Parathyroid adenoma (tissue), 2 donors: ENCODE measurements at regions not wholly inside any gene's neighbourhood (a gene's known extent, or its start where the extent isn't known, plus 50 kb on each side); places are given as distances from the start of the nearest gene placed in this dataset.

Experiments used
- H2AFZ ChIP-seq: fragments of 300-600 bp; sonication (generic); one replicate; pipeline ENCODE4 v1.7.0; 2017; ENCODE audit warnings: antibody characterized with exemption, mild to moderate bottlenecking
- H3K27ac ChIP-seq: fragments of 300-600 bp; sonication (generic); one replicate; pipeline ENCODE4 v1.7.0; 2017
- H3K27me3 ChIP-seq: fragments of 300-600 bp; sonication (generic); one replicate; pipeline ENCODE4 v1.7.0; 2017; ENCODE audit warnings: low read length; ENCODE audit not compliant: control insufficient read depth, insufficient read depth
- H3K36me3 ChIP-seq: fragments of 300-600 bp; sonication (generic); one replicate; pipeline ENCODE4 v1.7.0; 2017; ENCODE audit warnings: low read length; ENCODE audit not compliant: control insufficient read depth, insufficient read depth
- H3K4me1 ChIP-seq: fragments of 300-600 bp; sonication (generic); one replicate; pipeline ENCODE4 v1.7.0; 2017; ENCODE audit warnings: control low read depth
- H3K4me2 ChIP-seq: fragments of 300-600 bp; sonication (generic); one replicate; pipeline ENCODE4 v1.7.0; 2017; ENCODE audit warnings: low read length
- H3K4me3 ChIP-seq: fragments of 300-600 bp; sonication (generic); one replicate; pipeline ENCODE4 v1.7.0; 2017; ENCODE audit warnings: low read depth, low read length
- H3K79me2 ChIP-seq: fragments of 300-600 bp; sonication (generic); one replicate; pipeline ENCODE4 v1.7.0; 2017; ENCODE audit warnings: control low read depth
- H3K9ac ChIP-seq: fragments of 300-600 bp; sonication (generic); one replicate; pipeline ENCODE4 v1.7.0; 2017; ENCODE audit warnings: mild to moderate bottlenecking
- H3K9me3 ChIP-seq: fragments of 300-600 bp; sonication (generic); one replicate; pipeline ENCODE4 v1.7.0; 2017; ENCODE audit warnings: low read length; ENCODE audit not compliant: control insufficient read depth
- TF ChIP-seq, protein P1 (sequence below): fragments of 300-600 bp; sonication (generic); IDR thresholded peaks from one replicate; pipeline ENCODE4 v1.7.0; 2017; ENCODE audit warnings: antibody characterized with exemption, mild to moderate bottlenecking
- donor health status: primary hyperparathyroidism.

DNA sequence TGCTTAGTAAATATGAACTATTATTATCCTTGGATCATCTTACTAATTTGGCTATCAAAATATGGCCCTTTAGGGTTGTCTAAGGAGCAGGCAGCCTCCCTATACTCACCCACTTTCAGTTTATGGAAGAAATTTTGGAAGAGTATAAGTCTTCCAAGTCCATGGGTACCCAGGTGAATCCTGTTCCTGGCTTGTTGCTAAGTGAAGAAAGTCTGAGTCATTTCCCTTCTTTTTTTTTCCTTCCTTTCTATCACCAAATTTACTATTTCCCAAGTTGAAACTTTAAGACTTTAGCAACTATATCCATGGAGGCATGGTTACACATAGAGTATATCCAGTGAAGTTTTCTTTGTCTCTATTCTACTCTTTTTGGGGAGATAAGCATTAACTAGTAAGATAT, 184.0 kb upstream of the ACTBL2 start:
- Histone ChIP-seq H2AFZ (no peak overlapping the region), H3K4me2 (no peak overlapping the region), H3K9ac (no peak overlapping the region), H3K9me3 (no peaks in the 10 kb centered on the region), H3K27me3 (no peaks in the 10 kb centered on the region), H3K27ac (no peak overlapping the region), H3K36me3 (no peaks in the 10 kb centered on the region), H3K4me1 (no peaks in the 10 kb centered on the region), H3K79me2 (no peaks in the 10 kb centered on the region), H3K4me3 (no peak overlapping the region)
- TF ChIP-seq, protein P1, sequence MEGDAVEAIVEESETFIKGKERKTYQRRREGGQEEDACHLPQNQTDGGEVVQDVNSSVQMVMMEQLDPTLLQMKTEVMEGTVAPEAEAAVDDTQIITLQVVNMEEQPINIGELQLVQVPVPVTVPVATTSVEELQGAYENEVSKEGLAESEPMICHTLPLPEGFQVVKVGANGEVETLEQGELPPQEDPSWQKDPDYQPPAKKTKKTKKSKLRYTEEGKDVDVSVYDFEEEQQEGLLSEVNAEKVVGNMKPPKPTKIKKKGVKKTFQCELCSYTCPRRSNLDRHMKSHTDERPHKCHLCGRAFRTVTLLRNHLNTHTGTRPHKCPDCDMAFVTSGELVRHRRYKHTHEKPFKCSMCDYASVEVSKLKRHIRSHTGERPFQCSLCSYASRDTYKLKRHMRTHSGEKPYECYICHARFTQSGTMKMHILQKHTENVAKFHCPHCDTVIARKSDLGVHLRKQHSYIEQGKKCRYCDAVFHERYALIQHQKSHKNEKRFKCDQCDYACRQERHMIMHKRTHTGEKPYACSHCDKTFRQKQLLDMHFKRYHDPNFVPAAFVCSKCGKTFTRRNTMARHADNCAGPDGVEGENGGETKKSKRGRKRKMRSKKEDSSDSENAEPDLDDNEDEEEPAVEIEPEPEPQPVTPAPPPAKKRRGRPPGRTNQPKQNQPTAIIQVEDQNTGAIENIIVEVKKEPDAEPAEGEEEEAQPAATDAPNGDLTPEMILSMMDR = no peak

DNA sequence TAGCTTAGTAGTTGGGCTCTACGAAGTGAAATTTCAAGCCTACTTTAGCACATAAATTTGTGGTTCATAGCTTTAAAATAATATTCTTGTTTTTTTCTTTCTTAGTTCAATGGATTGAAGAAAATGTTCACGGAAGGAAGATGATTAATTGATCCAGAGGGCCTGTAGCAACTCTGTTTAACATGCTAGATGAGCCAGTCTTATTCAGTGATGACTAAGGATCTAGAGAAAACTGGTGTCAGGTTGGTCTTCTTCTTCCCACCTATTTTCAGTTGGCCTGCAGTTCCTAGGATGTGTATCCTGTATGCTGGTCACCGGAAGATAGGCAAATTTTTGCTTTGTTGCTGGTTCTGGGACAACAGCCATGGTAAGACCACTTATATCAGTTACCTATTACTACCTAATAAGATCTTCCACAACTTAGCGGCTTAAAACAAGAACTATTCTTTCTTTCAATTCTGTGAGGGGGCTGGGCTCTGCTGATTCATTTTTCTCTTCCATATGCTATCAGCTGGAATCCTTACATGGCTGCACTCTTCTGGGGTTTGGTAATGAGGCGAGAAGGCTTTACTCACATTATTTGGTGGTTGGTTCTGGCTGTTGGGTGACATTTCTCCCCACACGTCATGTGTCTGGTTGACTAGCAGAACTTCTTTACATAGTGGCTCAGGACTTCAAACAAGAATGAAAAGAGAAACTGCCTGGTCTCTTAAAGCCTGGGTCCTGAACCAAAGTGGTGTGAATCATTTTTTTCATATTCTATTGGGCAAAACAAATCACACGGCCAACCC, 182.7 kb upstream of the ACTBL2 start:
- Histone ChIP-seq H3K4me3 (no peak overlapping the region), H3K79me2 (no peaks in the 10 kb centered on the region), H3K9me3 (no peaks in the 10 kb centered on the region), H3K36me3 (no peaks in the 10 kb centered on the region), H3K4me2 (no peak overlapping the region), H3K27ac (no peak overlapping the region), H2AFZ (no peak overlapping the region), H3K9ac (no peak overlapping the region), H3K4me1 (no peaks in the 10 kb centered on the region), H3K27me3 (no peaks in the 10 kb centered on the region)
- TF ChIP-seq, protein P1 = no peak

DNA sequence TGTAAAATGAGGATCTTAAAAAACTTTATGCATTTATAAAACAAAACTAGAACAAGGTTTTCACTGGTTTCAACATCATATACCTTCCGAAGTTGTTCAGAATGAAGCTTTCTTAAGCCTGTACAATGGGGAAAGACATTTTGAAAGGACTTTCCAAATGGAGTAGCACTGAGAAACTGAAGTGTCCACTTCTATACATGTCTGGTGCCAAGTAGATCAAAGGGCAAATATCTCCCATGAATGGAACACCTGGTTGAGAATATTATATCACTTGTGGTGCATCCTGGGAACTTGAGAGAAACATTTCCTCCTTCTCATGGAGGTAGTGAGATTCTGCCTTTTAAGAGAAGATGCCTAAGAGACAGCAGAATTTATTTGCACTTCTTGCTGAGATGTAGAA, 182.1 kb upstream of the ACTBL2 start:
- Histone ChIP-seq H3K9ac (no peak overlapping the region), H3K9me3 (no peaks in the 10 kb centered on the region), H3K27ac (no peak overlapping the region), H3K4me3 (no peak overlapping the region), H3K4me1 (no peaks in the 10 kb centered on the region), H3K36me3 (no peaks in the 10 kb centered on the region), H3K27me3 (no peaks in the 10 kb centered on the region), H2AFZ (peak overlapping the region; percentile 8), H3K79me2 (no peaks in the 10 kb centered on the region), H3K4me2 (no peak overlapping the region)
- TF ChIP-seq, protein P1 = no peak

- no peak overlapping the region for H3K4me2 ChIP-seq
- H3K27ac ChIP-seq = no peak overlapping the region
- no peak overlapping the region for H2AFZ ChIP-seq
- TF ChIP-seq, protein P1 = no peak
- H3K36me3 ChIP-seq = no peaks in the 10 kb centered on the region
- no peaks in the 10 kb centered on the region for H3K79me2 ChIP-seq
- H3K4me1 ChIP-seq = no peaks in the 10 kb centered on the region
- H3K4me3 ChIP-seq = no peak overlapping the region
- H3K27me3 ChIP-seq = no peaks in the 10 kb centered on the region
- H3K9me3 ChIP-seq = no peaks in the 10 kb centered on the region
- no peak overlapping the region for H3K9ac ChIP-seq
These were observed 180.9 kb upstream of the ACTBL2 start for GRCh38 chr5:57663466-57663865.

GRCh38 chr5:57662991-57663390, 180.4 kb upstream of the ACTBL2 start:
- H3K36me3 ChIP-seq = no peaks in the 10 kb centered on the region

More at GRCh38 chr5:57662991-57663390, 180.4 kb upstream of the ACTBL2 start:
- no peak overlapping the region for H3K9ac ChIP-seq
- H3K27ac ChIP-seq = no peak overlapping the region
- H3K4me1 ChIP-seq = no peaks in the 10 kb centered on the region
- no peak overlapping the region for H3K4me2 ChIP-seq
- H3K9me3 ChIP-seq = no peaks in the 10 kb centered on the region
- no peak overlapping the region for H3K4me3 ChIP-seq
- H2AFZ ChIP-seq = no peak overlapping the region
- no peaks in the 10 kb centered on the region for H3K27me3 ChIP-seq
- TF ChIP-seq, protein P1 = no peak
- no peaks in the 10 kb centered on the region for H3K79me2 ChIP-seq
